ENCODE measurements at regions not wholly inside any gene's neighbourhood (a gene's known extent, or its start where the extent isn't known, plus 50 kb on each side); places are given as distances from the start of the nearest gene placed in this dataset.

DNA sequence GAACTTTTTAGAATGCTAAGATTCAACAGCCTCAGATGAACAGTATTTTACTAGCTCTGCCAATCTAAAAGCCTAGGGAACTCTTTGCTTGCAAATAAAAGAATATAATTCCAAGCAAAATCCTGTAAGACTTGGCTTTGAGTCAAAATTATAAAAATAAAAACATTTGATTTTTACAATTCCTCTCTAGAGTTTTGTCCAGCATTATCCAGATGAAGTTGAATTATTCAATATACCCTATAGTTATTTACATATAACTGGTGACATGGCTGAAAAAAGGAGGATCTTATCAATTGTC is 378.3 kb downstream of the ETS1 start:
- Histone ChIP-seq H4K20me1 (ENCODE audit: insufficient read depth, low read length, poor library complexity, severe bottlenecking) (no peaks in the 10 kb centered on the region), H3K4me2 (ENCODE audit: low read depth, low read length, poor library complexity, severe bottlenecking) (no peak overlapping the region), H3K9ac (ENCODE audit: low read depth, low read length, poor library complexity, severe bottlenecking) (no peak overlapping the region), H3K27me3 (ENCODE audit: insufficient read depth, low read length, poor library complexity, severe bottlenecking) (no peaks in the 10 kb centered on the region), H3F3A (ENCODE audit: low read depth) (no peaks in the 10 kb centered on the region), H2AFZ (ENCODE audit: low read length) (no peak overlapping the region), H3K36me3 (ENCODE audit: insufficient read depth, low read length) (no peaks in the 10 kb centered on the region), H3K9me3 (ENCODE audit: insufficient read depth, low read depth, low read length) (no peaks in the 10 kb centered on the region), H3K79me2 (ENCODE audit: insufficient read depth, low read length) (no peaks in the 10 kb centered on the region), H3K4me1 (ENCODE audit: insufficient read depth, low read length, poor library complexity, severe bottlenecking) (peaks cover 6% of the 10 kb centered on the region), H3K9me2 (replicated peaks; ENCODE audit: low read depth, low read length) (no peaks in the 10 kb centered on the region), H3K4me3 (ENCODE audit: low read length, poor library complexity, severe bottlenecking) (no peak overlapping the region)
- no peak for TF ChIP-seq EZH2phosphoT487 (IDR thresholded peaks at IDR 0.05; ENCODE audit: borderline replicate concordance)
- TF ChIP-seq, protein P1, sequence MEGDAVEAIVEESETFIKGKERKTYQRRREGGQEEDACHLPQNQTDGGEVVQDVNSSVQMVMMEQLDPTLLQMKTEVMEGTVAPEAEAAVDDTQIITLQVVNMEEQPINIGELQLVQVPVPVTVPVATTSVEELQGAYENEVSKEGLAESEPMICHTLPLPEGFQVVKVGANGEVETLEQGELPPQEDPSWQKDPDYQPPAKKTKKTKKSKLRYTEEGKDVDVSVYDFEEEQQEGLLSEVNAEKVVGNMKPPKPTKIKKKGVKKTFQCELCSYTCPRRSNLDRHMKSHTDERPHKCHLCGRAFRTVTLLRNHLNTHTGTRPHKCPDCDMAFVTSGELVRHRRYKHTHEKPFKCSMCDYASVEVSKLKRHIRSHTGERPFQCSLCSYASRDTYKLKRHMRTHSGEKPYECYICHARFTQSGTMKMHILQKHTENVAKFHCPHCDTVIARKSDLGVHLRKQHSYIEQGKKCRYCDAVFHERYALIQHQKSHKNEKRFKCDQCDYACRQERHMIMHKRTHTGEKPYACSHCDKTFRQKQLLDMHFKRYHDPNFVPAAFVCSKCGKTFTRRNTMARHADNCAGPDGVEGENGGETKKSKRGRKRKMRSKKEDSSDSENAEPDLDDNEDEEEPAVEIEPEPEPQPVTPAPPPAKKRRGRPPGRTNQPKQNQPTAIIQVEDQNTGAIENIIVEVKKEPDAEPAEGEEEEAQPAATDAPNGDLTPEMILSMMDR (conservative IDR thresholded peaks at IDR 0.05; ENCODE audit: low read length): no peak

DNA sequence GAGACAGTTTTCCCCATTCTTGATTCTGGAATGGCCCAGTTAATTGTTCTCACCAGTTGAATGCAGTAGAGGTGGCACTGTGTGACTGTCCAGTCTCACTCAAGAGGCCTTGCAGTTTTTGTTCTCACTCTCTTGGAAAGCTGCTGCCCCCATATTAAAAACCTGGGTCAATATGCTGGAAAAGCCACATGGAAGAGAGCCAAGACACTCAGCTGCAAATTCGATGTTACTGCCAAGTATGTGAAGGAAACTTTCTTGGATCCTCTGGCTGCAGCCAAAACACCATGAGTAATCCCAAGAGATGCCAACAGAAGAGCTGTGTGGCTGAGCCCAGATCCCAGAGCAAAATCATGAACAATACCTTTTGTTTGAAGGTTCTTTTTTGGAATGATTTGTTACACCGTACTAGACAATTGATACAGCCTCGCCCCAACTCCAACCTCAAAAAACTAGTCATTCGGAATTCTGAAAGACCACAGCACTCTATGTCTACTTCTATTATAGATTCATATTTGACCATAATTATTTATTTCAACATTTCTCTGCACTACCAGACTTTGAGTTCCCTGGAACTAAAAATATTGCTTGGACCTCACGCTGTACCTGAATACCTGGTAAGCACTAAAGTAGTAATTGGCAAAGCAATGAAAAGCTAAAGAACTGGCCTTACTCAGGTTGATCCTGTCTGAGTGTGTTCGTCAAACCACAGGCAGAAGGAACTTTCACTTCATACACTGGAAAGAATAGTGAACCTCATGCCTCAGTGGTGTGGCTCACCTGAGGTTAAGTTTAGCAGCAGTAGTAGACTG is 378.8 kb downstream of the ETS1 start:
- no peak overlapping the region for H3K9ac ChIP-seq (ENCODE audit: low read depth, low read length, poor library complexity, severe bottlenecking)
- no peak overlapping the region for H2AFZ ChIP-seq (ENCODE audit: low read length)
- H4K20me1 ChIP-seq (ENCODE audit: insufficient read depth, low read length, poor library complexity, severe bottlenecking): no peaks in the 10 kb centered on the region
- H3F3A ChIP-seq (ENCODE audit: low read depth): no peaks in the 10 kb centered on the region
- TF ChIP-seq, protein P1 (conservative IDR thresholded peaks at IDR 0.05; ENCODE audit: low read length): no peak
- no peak for TF ChIP-seq EZH2phosphoT487 (IDR thresholded peaks at IDR 0.05; ENCODE audit: borderline replicate concordance)
- no peaks in the 10 kb centered on the region for H3K9me2 ChIP-seq (replicated peaks; ENCODE audit: low read depth, low read length)
- no peak overlapping the region for H3K4me2 ChIP-seq (ENCODE audit: low read depth, low read length, poor library complexity, severe bottlenecking)
- H3K27me3 ChIP-seq (ENCODE audit: insufficient read depth, low read length, poor library complexity, severe bottlenecking): no peaks in the 10 kb centered on the region
- H3K36me3 ChIP-seq (ENCODE audit: insufficient read depth, low read length): no peaks in the 10 kb centered on the region
- peaks cover 6% of the 10 kb centered on the region for H3K4me1 ChIP-seq (ENCODE audit: insufficient read depth, low read length, poor library complexity, severe bottlenecking)
- no peaks in the 10 kb centered on the region for H3K9me3 ChIP-seq (ENCODE audit: insufficient read depth, low read depth, low read length)
- H3K79me2 ChIP-seq (ENCODE audit: insufficient read depth, low read length): no peaks in the 10 kb centered on the region
- no peak overlapping the region for H3K4me3 ChIP-seq (ENCODE audit: low read length, poor library complexity, severe bottlenecking)

DNA sequence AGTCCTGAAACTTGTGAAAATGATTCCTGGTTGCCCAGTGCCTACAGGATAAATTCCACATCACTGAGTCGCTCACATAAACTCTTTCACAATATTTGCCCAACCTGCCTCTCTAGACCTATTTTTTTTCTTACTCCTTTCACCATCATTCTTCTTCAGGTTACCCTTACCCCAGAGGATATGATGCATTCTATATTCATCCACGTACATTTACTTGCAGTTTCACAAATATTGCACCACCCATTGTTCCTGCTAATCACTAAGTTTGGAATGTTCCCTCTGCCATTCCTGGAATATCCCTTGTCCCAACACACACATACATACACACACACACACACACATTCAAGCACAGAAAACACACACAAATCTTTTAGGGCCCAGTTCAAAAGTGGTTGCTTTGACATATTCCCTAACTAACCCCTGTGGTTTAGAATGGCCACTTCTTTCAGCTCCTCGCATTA is 379.5 kb downstream of the ETS1 start:
- Histone ChIP-seq H3F3A (ENCODE audit: low read depth) (no peaks in the 10 kb centered on the region), H2AFZ (ENCODE audit: low read length) (no peak overlapping the region), H3K9me2 (replicated peaks; ENCODE audit: low read depth, low read length) (no peaks in the 10 kb centered on the region), H3K4me3 (ENCODE audit: low read length, poor library complexity, severe bottlenecking) (no peak overlapping the region), H4K20me1 (ENCODE audit: insufficient read depth, low read length, poor library complexity, severe bottlenecking) (no peaks in the 10 kb centered on the region), H3K27me3 (ENCODE audit: insufficient read depth, low read length, poor library complexity, severe bottlenecking) (no peaks in the 10 kb centered on the region), H3K79me2 (ENCODE audit: insufficient read depth, low read length) (no peaks in the 10 kb centered on the region), H3K9ac (ENCODE audit: low read depth, low read length, poor library complexity, severe bottlenecking) (no peak overlapping the region), H3K4me1 (ENCODE audit: insufficient read depth, low read length, poor library complexity, severe bottlenecking) (peaks cover 6% of the 10 kb centered on the region), H3K9me3 (ENCODE audit: insufficient read depth, low read depth, low read length) (no peaks in the 10 kb centered on the region), H3K36me3 (ENCODE audit: insufficient read depth, low read length) (no peaks in the 10 kb centered on the region), H3K4me2 (ENCODE audit: low read depth, low read length, poor library complexity, severe bottlenecking) (no peak overlapping the region)
- TF ChIP-seq, protein P1 (conservative IDR thresholded peaks at IDR 0.05; ENCODE audit: low read length): no peak
- no peak for TF ChIP-seq EZH2phosphoT487 (IDR thresholded peaks at IDR 0.05; ENCODE audit: borderline replicate concordance)
